ENCODE measurements at regions not wholly inside any gene's neighbourhood (a gene's known extent, or its start where the extent isn't known, plus 50 kb on each side); places are given as distances from the start of the nearest gene placed in this dataset.

GRCh38 chr13:99133230-99133629 is 67.4 kb upstream of the UBAC2 start:
- no peak overlapping the region for H3K27ac ChIP-seq (ENCODE audit: low read depth, low read length, poor library complexity, severe bottlenecking)
- H3K36me3 ChIP-seq (ENCODE audit: insufficient read depth, low read length): no peaks in the 10 kb centered on the region
- no peak overlapping the region for H3K4me2 ChIP-seq (ENCODE audit: low read length)
- H3K9me3 ChIP-seq (ENCODE audit: low read length): no peaks in the 10 kb centered on the region
- H3K27me3 ChIP-seq (ENCODE audit: insufficient read depth, low read length): peaks cover 6% of the 10 kb centered on the region; the same call in 1 of the 2 replicates
- no peaks in the 10 kb centered on the region for H3F3A ChIP-seq (ENCODE audit: insufficient read depth, low read length)
- TF ChIP-seq EZH2 (IDR thresholded peaks at IDR 0.05; ENCODE audit: borderline replicate concordance, low read length) (no peak), CTCF (IDR thresholded peaks at IDR 0.05; ENCODE audit: low read length) (no peak)
- H3K9me2 ChIP-seq (ENCODE audit: low read depth, low read length): no peaks in the 10 kb centered on the region
- no peak overlapping the region for H3K4me3 ChIP-seq (ENCODE audit: low read depth, low read length, poor library complexity, severe bottlenecking)
- no peak overlapping the region for H3K9ac ChIP-seq (ENCODE audit: low read length)
- no peak overlapping the region for H2AFZ ChIP-seq (ENCODE audit: low read length)
- no peaks in the 10 kb centered on the region for H3K4me1 ChIP-seq (ENCODE audit: insufficient read depth, low read length, severe bottlenecking)
- H3K79me2 ChIP-seq (ENCODE audit: insufficient read depth, low read length): no peaks in the 10 kb centered on the region
- H4K20me1 ChIP-seq (ENCODE audit: insufficient read depth, low read length): no peaks in the 10 kb centered on the region

GRCh38 chr13:99133848-99134247 is 66.8 kb upstream of the UBAC2 start:
- H3K4me3 ChIP-seq (ENCODE audit: low read depth, low read length, poor library complexity, severe bottlenecking): no peak overlapping the region
- no peaks in the 10 kb centered on the region for H4K20me1 ChIP-seq (ENCODE audit: insufficient read depth, low read length)
- peaks cover 6% of the 10 kb centered on the region; the same call in 1 of the 2 replicates for H3K27me3 ChIP-seq (ENCODE audit: insufficient read depth, low read length)
- H3K9me3 ChIP-seq (ENCODE audit: low read length): no peaks in the 10 kb centered on the region
- no peaks in the 10 kb centered on the region for H3K4me1 ChIP-seq (ENCODE audit: insufficient read depth, low read length, severe bottlenecking)
- H3F3A ChIP-seq (ENCODE audit: insufficient read depth, low read length): no peaks in the 10 kb centered on the region
- no peaks in the 10 kb centered on the region for H3K9me2 ChIP-seq (ENCODE audit: low read depth, low read length)
- H2AFZ ChIP-seq (ENCODE audit: low read length): no peak overlapping the region
- H3K36me3 ChIP-seq (ENCODE audit: insufficient read depth, low read length): no peaks in the 10 kb centered on the region
- no peak for TF ChIP-seq CTCF (IDR thresholded peaks at IDR 0.05; ENCODE audit: low read length)
- TF ChIP-seq EZH2 (IDR thresholded peaks at IDR 0.05; ENCODE audit: borderline replicate concordance, low read length): no peak
- no peak overlapping the region for H3K4me2 ChIP-seq (ENCODE audit: low read length)
- H3K27ac ChIP-seq (ENCODE audit: low read depth, low read length, poor library complexity, severe bottlenecking): no peak overlapping the region
- H3K9ac ChIP-seq (ENCODE audit: low read length): no peak overlapping the region
- H3K79me2 ChIP-seq (ENCODE audit: insufficient read depth, low read length): no peaks in the 10 kb centered on the region

- Histone ChIP-seq H4K20me1 (ENCODE audit: insufficient read depth, low read length) (no peaks in the 10 kb centered on the region), H3K4me2 (ENCODE audit: low read length) (no peak overlapping the region), H3K79me2 (ENCODE audit: insufficient read depth, low read length) (no peaks in the 10 kb centered on the region), H3K9me3 (ENCODE audit: low read length) (no peaks in the 10 kb centered on the region), H3K27me3 (ENCODE audit: insufficient read depth, low read length) (peaks cover 6% of the 10 kb centered on the region; the same call in 1 of the 2 replicates), H3K4me1 (ENCODE audit: insufficient read depth, low read length, severe bottlenecking) (no peaks in the 10 kb centered on the region), H3K27ac (ENCODE audit: low read depth, low read length, poor library complexity, severe bottlenecking) (no peak overlapping the region), H3K9me2 (ENCODE audit: low read depth, low read length) (no peaks in the 10 kb centered on the region), H3F3A (ENCODE audit: insufficient read depth, low read length) (no peaks in the 10 kb centered on the region), H2AFZ (ENCODE audit: low read length) (no peak overlapping the region), H3K36me3 (ENCODE audit: insufficient read depth, low read length) (no peaks in the 10 kb centered on the region), H3K4me3 (ENCODE audit: low read depth, low read length, poor library complexity, severe bottlenecking) (no peak overlapping the region), H3K9ac (ENCODE audit: low read length) (no peak overlapping the region)
- TF ChIP-seq EZH2 (IDR thresholded peaks at IDR 0.05; ENCODE audit: borderline replicate concordance, low read length) (no peak), CTCF (IDR thresholded peaks at IDR 0.05; ENCODE audit: low read length) (no peak)
Measured at GRCh38 chr13:99135591-99135990, 65.1 kb upstream of the UBAC2 start.
